ENCODE measurements at regions not wholly inside any gene's neighbourhood (a gene's known extent, or its start where the extent isn't known, plus 50 kb on each side); places are given as distances from the start of the nearest gene placed in this dataset.

GRCh38 chr3:117958027-117958426 is 1076.6 kb downstream of the IGSF11 start:
- TF ChIP-seq, protein P1, sequence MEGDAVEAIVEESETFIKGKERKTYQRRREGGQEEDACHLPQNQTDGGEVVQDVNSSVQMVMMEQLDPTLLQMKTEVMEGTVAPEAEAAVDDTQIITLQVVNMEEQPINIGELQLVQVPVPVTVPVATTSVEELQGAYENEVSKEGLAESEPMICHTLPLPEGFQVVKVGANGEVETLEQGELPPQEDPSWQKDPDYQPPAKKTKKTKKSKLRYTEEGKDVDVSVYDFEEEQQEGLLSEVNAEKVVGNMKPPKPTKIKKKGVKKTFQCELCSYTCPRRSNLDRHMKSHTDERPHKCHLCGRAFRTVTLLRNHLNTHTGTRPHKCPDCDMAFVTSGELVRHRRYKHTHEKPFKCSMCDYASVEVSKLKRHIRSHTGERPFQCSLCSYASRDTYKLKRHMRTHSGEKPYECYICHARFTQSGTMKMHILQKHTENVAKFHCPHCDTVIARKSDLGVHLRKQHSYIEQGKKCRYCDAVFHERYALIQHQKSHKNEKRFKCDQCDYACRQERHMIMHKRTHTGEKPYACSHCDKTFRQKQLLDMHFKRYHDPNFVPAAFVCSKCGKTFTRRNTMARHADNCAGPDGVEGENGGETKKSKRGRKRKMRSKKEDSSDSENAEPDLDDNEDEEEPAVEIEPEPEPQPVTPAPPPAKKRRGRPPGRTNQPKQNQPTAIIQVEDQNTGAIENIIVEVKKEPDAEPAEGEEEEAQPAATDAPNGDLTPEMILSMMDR (IDR thresholded peaks at IDR 0.05) = no peak
- no peak for TF ChIP-seq POLR2A (IDR thresholded peaks at IDR 0.05)
